IMR-90 (cell line): ENCODE measurements at regions not wholly inside any gene's neighbourhood (a gene's known extent, or its start where the extent isn't known, plus 50 kb on each side); places are given as distances from the start of the nearest gene placed in this dataset.

Experiments
- CTCF ChIP-seq: conservative IDR thresholded peaks from 2 replicates; pipeline ENCODE4 v1.5.1; 2012; ENCODE audit warnings: mild to moderate bottlenecking, low read depth, low read length, improper control_type of control experiment
- ELK1 ChIP-seq: fragments of 150-350 bp; IDR thresholded peaks from 2 replicates; pipeline ENCODE4 v1.6.1; 2016; ENCODE audit warnings: low read depth, mild to moderate bottlenecking, low read length, moderate library complexity, borderline replicate concordance
- MAFK ChIP-seq: IDR thresholded peaks from 2 replicates; pipeline ENCODE4 v1.6.1; 2012; ENCODE audit warnings: low read depth, low read length, improper control_type of control experiment
- MXI1 ChIP-seq: IDR thresholded peaks from 2 replicates; pipeline ENCODE4 v1.6.1; 2012; ENCODE audit warnings: low read depth, mild to moderate bottlenecking, low read length, moderate library complexity, borderline replicate concordance
- POLR2A ChIP-seq: IDR thresholded peaks from 2 replicates; pipeline ENCODE4 v1.6.1; 2012; ENCODE audit warnings: mild to moderate bottlenecking, low read depth, low read length
- RCOR1 ChIP-seq: IDR thresholded peaks from 2 replicates; pipeline ENCODE4 v1.6.1; 2012; ENCODE audit warnings: mild to moderate bottlenecking, low read length, improper control_type of control experiment; ENCODE audit not compliant: insufficient replicate concordance
- RFX5 ChIP-seq: IDR thresholded peaks from 2 replicates; pipeline ENCODE4 v1.8.0; 2012; ENCODE audit warnings: low read depth, mild to moderate bottlenecking, low read length, moderate library complexity
- USF2 ChIP-seq: fragments of 150-350 bp; IDR thresholded peaks from 2 replicates; pipeline ENCODE4 v1.6.1; 2017; ENCODE audit warnings: mild to moderate bottlenecking, antibody characterized with exemption, low read length, low read depth

GRCh38 chr5:84437673-84438315 lies 53.1 kb upstream of the EDIL3 start:
- TF ChIP-seq CTCF (no peak), USF2 (no peak), ELK1 (no peak), MAFK (no peak), MXI1 (no peak), RCOR1 (no peak), RFX5 (no peak), POLR2A (no peak)
